Fibroblast of lung (primary cell): ENCODE measurements at regions not wholly inside any gene's neighbourhood (a gene's known extent, or its start where the extent isn't known, plus 50 kb on each side); places are given as distances from the start of the nearest gene placed in this dataset.

Experiments used
- EZH2 ChIP-seq: IDR thresholded peaks from 2 replicates; pipeline ENCODE4 v1.5.1; 2012; ENCODE audit warnings: low read length, control low read depth, mild to moderate bottlenecking; ENCODE audit errors: missing control alignments
- TF ChIP-seq, protein P1 (sequence below), 2 donors: IDR thresholded peaks in 1 of 2; conservative IDR thresholded peaks in 1 of 2; 1 replicate in 1 of 2; 2 replicates in 1 of 2; pipeline ENCODE4 v1.5.1; 2011 to 2012; ENCODE audit warnings: low read length in 2 of 2, control low read depth in 1 of 2, inconsistent platforms in 1 of 2, low read depth in 1 of 2, mild to moderate bottlenecking in 1 of 2

DNA sequence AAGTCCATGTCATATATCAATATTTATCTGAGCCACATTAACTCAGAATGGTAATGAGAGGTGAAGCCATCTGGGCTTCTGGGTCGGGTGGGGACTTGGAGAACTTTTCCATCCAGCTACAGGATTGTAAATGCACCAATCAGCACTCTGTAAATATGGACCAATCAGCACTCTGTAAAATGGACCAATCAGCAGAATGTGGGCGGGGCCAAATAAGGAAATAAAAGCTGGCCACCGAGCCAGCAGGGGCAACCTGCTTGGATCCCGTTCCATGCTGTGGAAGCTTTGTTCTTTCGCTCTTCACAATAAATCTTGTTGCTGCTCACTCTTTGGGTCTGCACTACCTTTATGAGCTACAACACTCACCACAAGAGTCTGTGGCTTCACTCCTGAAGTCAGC lies 253.4 kb downstream of the JRKL start:
- TF ChIP-seq, protein P1, sequence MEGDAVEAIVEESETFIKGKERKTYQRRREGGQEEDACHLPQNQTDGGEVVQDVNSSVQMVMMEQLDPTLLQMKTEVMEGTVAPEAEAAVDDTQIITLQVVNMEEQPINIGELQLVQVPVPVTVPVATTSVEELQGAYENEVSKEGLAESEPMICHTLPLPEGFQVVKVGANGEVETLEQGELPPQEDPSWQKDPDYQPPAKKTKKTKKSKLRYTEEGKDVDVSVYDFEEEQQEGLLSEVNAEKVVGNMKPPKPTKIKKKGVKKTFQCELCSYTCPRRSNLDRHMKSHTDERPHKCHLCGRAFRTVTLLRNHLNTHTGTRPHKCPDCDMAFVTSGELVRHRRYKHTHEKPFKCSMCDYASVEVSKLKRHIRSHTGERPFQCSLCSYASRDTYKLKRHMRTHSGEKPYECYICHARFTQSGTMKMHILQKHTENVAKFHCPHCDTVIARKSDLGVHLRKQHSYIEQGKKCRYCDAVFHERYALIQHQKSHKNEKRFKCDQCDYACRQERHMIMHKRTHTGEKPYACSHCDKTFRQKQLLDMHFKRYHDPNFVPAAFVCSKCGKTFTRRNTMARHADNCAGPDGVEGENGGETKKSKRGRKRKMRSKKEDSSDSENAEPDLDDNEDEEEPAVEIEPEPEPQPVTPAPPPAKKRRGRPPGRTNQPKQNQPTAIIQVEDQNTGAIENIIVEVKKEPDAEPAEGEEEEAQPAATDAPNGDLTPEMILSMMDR (conservative IDR thresholded peaks at IDR 0.05 in 1 of 2, IDR thresholded peaks at IDR 0.05 in 1 of 2; ENCODE audit: low read depth in 1 of 2, low read length in 2 of 2) = no peak
- TF ChIP-seq EZH2 = no peak
